IMR-90 (cell line): ENCODE measurements at regions not wholly inside any gene's neighbourhood (a gene's known extent, or its start where the extent isn't known, plus 50 kb on each side); places are given as distances from the start of the nearest gene placed in this dataset.

Experiments
- ATAC-seq: fragments of 200-7000 bp; cut with Tn5 transposase; 2 replicates; pipeline ENCODE4 v1.9.1; 2020; ENCODE audit warnings: low read depth, mild to moderate bottlenecking, moderate library complexity
- BruUV-seq: library from RNA; stranded (reverse); fragments of 400-500 nt; replicated peaks from 2 replicates; lab custom pipeline; 2021; lab: Mats Ljungman, UMichigan
- CTCF ChIA-PET: fragments of 300-600 bp; formaldehyde crosslinking; extraction: SDS; loops from one replicate; lab custom pipeline; 2021; ENCODE audit warnings: antibody characterized with exemption; lab: Yijun Ruan, JAX
- POLR2A ChIA-PET: fragments of 300-600 bp; sonication (Branson Sonifier 250); formaldehyde crosslinking; loops from one replicate; lab custom pipeline; 2022; ENCODE audit warnings: antibody characterized with exemption; ENCODE audit not compliant: unreplicated experiment; lab: Charles Lee
- DNase-seq: peaks from one replicate; pipeline ENCODE4 v3.0.0; 2013
- H2AFZ ChIP-seq: replicated peaks from 2 replicates; pipeline ENCODE3; 2013; ENCODE audit warnings: low read length, mild to moderate bottlenecking; ENCODE audit not compliant: poor library complexity
- H2AK5ac ChIP-seq: 2 replicates; pipeline ENCODE4 v1.6.1; 2013; ENCODE audit warnings: low read depth, low read length, inconsistent platforms
- H2AK9ac ChIP-seq: replicated peaks from 2 replicates; pipeline ENCODE3; 2013; ENCODE audit warnings: mild to moderate bottlenecking, low read depth, low read length, moderate library complexity; ENCODE audit not compliant: poor library complexity
- H2BK120ac ChIP-seq: 2 replicates; pipeline ENCODE4 v1.6.1; 2013; ENCODE audit warnings: low read depth, low read length, inconsistent platforms
- H2BK15ac ChIP-seq: 3 replicates; pipeline ENCODE4 v1.6.1; 2013; ENCODE audit warnings: low read depth, low read length, inconsistent platforms
- H2BK20ac ChIP-seq: 2 replicates; pipeline ENCODE4 v1.6.1; 2013; ENCODE audit warnings: low read depth, mild to moderate bottlenecking, inconsistent platforms, low read length, moderate library complexity
- H2BK5ac ChIP-seq: 2 replicates; pipeline ENCODE4 v1.6.1; 2013; ENCODE audit warnings: mild to moderate bottlenecking, low read depth, low read length, inconsistent platforms; ENCODE audit not compliant: poor library complexity, severe bottlenecking
- H3K14ac ChIP-seq: replicated peaks from 2 replicates; pipeline ENCODE4 v1.6.1; 2013; ENCODE audit warnings: low read depth, low read length, inconsistent platforms
- H3K18ac ChIP-seq: 2 replicates; pipeline ENCODE4 v1.6.1; 2013; ENCODE audit warnings: low read depth, low read length, control low read depth
- H3K23ac ChIP-seq: 2 replicates; pipeline ENCODE4 v1.6.1; 2013; ENCODE audit warnings: low read depth, low read length, inconsistent platforms
- H3K27ac ChIP-seq: 2 replicates; pipeline ENCODE4 v1.5.1; 2013; ENCODE audit warnings: mild to moderate bottlenecking, control low read depth, low read length; ENCODE audit not compliant: insufficient read depth
- H3K27me3 ChIP-seq: 2 replicates; pipeline ENCODE4 v1.6.1; 2013; ENCODE audit warnings: low read length; ENCODE audit not compliant: control insufficient read depth, insufficient read depth
- H3K36me3 ChIP-seq: 2 replicates; pipeline ENCODE4 v1.6.1; 2013; ENCODE audit warnings: low read length, mixed read lengths; ENCODE audit not compliant: control insufficient read depth, insufficient read depth
- H3K4ac ChIP-seq: 2 replicates; pipeline ENCODE4 v1.6.1; 2013; ENCODE audit warnings: low read depth, low read length, inconsistent platforms
- H3K4me1 ChIP-seq: 2 replicates; pipeline ENCODE4 v1.6.1; 2013; ENCODE audit warnings: low read length, mixed read lengths; ENCODE audit not compliant: control insufficient read depth, insufficient read depth
- H3K4me2 ChIP-seq: 2 replicates; pipeline ENCODE4 v1.6.1; 2013; ENCODE audit warnings: low read depth, mild to moderate bottlenecking, control low read depth, low read length, moderate library complexity
- H3K4me3 ChIP-seq: 2 replicates; pipeline ENCODE4 v1.5.1; 2013; ENCODE audit warnings: low read depth, mild to moderate bottlenecking, control low read depth, low read length, moderate library complexity; ENCODE audit not compliant: insufficient read depth
- H3K56ac ChIP-seq: 2 replicates; pipeline ENCODE4 v1.6.1; 2013; ENCODE audit warnings: low read length, inconsistent platforms; ENCODE audit not compliant: insufficient read depth; ENCODE audit errors: extremely low read depth
- H3K79me1 ChIP-seq, 2 experiments: 2 replicates each; pipeline ENCODE4 v1.6.1; 2013; ENCODE audit warnings: low read length in 2 of 2, inconsistent platforms in 1 of 2, low read depth in 1 of 2
- H3K9ac ChIP-seq: 2 replicates; pipeline ENCODE4 v1.6.1; 2013; ENCODE audit warnings: low read depth, low read length, control low read depth
- H3K9me1 ChIP-seq: 2 replicates; pipeline ENCODE4 v1.6.1; 2013; ENCODE audit warnings: low read length, inconsistent platforms; ENCODE audit not compliant: insufficient read depth
- H3K9me3 ChIP-seq: 2 replicates; pipeline ENCODE4 v1.6.1; 2013; ENCODE audit warnings: low read length; ENCODE audit not compliant: control insufficient read depth, insufficient read depth
- H4K20me1 ChIP-seq: 2 replicates; pipeline ENCODE4 v1.6.1; 2013; ENCODE audit warnings: low read length, inconsistent platforms; ENCODE audit not compliant: insufficient read depth
- H4K5ac ChIP-seq: 2 replicates; pipeline ENCODE4 v1.6.1; 2013; ENCODE audit warnings: mild to moderate bottlenecking, low read depth, low read length, control low read depth
- H4K8ac ChIP-seq, 2 experiments: 2 replicates each; pipeline ENCODE4 v1.6.1; 2013; ENCODE audit warnings: low read depth in 2 of 2, low read length in 2 of 2, control low read depth in 1 of 2, inconsistent platforms in 1 of 2
- H4K91ac ChIP-seq: 2 replicates; pipeline ENCODE4 v1.6.1; 2013; ENCODE audit warnings: low read depth, low read length, inconsistent platforms; ENCODE audit not compliant: insufficient read depth
- BHLHE40 ChIP-seq: fragments of 150-350 bp; IDR thresholded peaks from 2 replicates; pipeline ENCODE4 v1.6.1; 2016; ENCODE audit warnings: mild to moderate bottlenecking, low read depth, low read length
- CEBPB ChIP-seq: IDR thresholded peaks from 2 replicates; pipeline ENCODE4 v1.6.1; 2012; ENCODE audit warnings: low read depth, low read length, improper control_type of control experiment
- CHD1 ChIP-seq: IDR thresholded peaks from 2 replicates; pipeline ENCODE4 v1.6.1; 2012; ENCODE audit warnings: low read depth, low read length, improper control_type of control experiment
- FOS ChIP-seq: fragments of 150-350 bp; IDR thresholded peaks from 2 replicates; pipeline ENCODE4 v1.6.1; 2016; ENCODE audit warnings: low read depth, low read length
- MAFK ChIP-seq: IDR thresholded peaks from 2 replicates; pipeline ENCODE4 v1.6.1; 2012; ENCODE audit warnings: low read depth, low read length, improper control_type of control experiment
- MAZ ChIP-seq: IDR thresholded peaks from 2 replicates; pipeline ENCODE4 v1.6.1; 2012; ENCODE audit warnings: low read depth, mild to moderate bottlenecking, low read length, improper control_type of control experiment, moderate library complexity, borderline replicate concordance
- MXI1 ChIP-seq: IDR thresholded peaks from 2 replicates; pipeline ENCODE4 v1.6.1; 2012; ENCODE audit warnings: low read depth, mild to moderate bottlenecking, low read length, moderate library complexity, borderline replicate concordance
- NFE2L2 ChIP-seq: fragments of 150-350 bp; IDR thresholded peaks from 2 replicates; pipeline ENCODE4 v1.6.1; 2016; ENCODE audit warnings: low read depth, mild to moderate bottlenecking, low read length
- POLR2A ChIP-seq: IDR thresholded peaks from 2 replicates; pipeline ENCODE4 v1.6.1; 2012; ENCODE audit warnings: mild to moderate bottlenecking, low read depth, low read length
- RAD21 ChIP-seq: IDR thresholded peaks from 2 replicates; pipeline ENCODE4 v1.6.1; 2012; ENCODE audit warnings: low read length, improper control_type of control experiment
- RCOR1 ChIP-seq: IDR thresholded peaks from 2 replicates; pipeline ENCODE4 v1.6.1; 2012; ENCODE audit warnings: mild to moderate bottlenecking, low read length, improper control_type of control experiment; ENCODE audit not compliant: insufficient replicate concordance
- RFX5 ChIP-seq: IDR thresholded peaks from 2 replicates; pipeline ENCODE4 v1.8.0; 2012; ENCODE audit warnings: low read depth, mild to moderate bottlenecking, low read length, moderate library complexity
- SMC3 ChIP-seq: fragments of 150-350 bp; IDR thresholded peaks from 2 replicates; pipeline ENCODE4 v1.6.1; 2016; ENCODE audit warnings: low read depth, mild to moderate bottlenecking, antibody characterized with exemption, low read length, moderate library complexity
- WGBS, 2 experiments: methylation state at CpG; one replicate each; pipeline versions ENCODE4 v1.1.5 to v1.1.7; 2013; ENCODE audit warnings: missing lambda C conversion rate in 2 of 2; ENCODE audit not compliant: insufficient read length in 1 of 2; ENCODE audit errors: extremely low coverage in 2 of 2; 5-methylcytosine and 5-hydroxymethylcytosine counted together
- dilution Hi-C: fragments of 300-500 bp; cut with HindIII; formaldehyde crosslinking; loops from one replicate; pipeline ENCODE4 v1.14.3; 2018; ENCODE audit warnings: low sequenced_read_pairs; ENCODE audit not compliant: unreplicated experiment
- in situ Hi-C: fragments of 300-500 bp; cut with MboI; formaldehyde crosslinking; loops from 3 replicates; pipeline ENCODE4 v1.14.3; 2019; ENCODE audit warnings: low sequenced_read_pairs, inconsistent platforms, mixed read lengths
- intact Hi-C: fragments of 100-400 bp; cut with micrococcal nuclease; formaldehyde crosslinking; loops from 2 replicates; pipeline ENCODE4 v1.10.0; 2022
- TF ChIP-seq, protein P1 (sequence below): fragments of 150-350 bp; IDR thresholded peaks from 2 replicates; pipeline ENCODE4 v1.6.1; 2017; ENCODE audit warnings: mild to moderate bottlenecking, antibody characterized with exemption, low read length, low read depth
- TF ChIP-seq, protein P2 (sequence below): conservative IDR thresholded peaks from 2 replicates; pipeline ENCODE4 v1.5.1; 2012; ENCODE audit warnings: mild to moderate bottlenecking, low read depth, low read length, improper control_type of control experiment
- TF ChIP-seq, protein P3 (sequence below): fragments of 150-350 bp; IDR thresholded peaks from 2 replicates; pipeline ENCODE4 v1.6.1; 2016; ENCODE audit warnings: low read depth, mild to moderate bottlenecking, low read length, moderate library complexity, borderline replicate concordance

GRCh38 chr13:97136418-97136817 lies 85.7 kb upstream of the MBNL2 start:
- 100% methylated on average over 1 of the region's 3 CpGs; no CpG with 5 or more reads in 1 of the 2 experiments for WGBS, 2 experiments
- intact Hi-C loops (loop anchor here (10.0 kb wide), 1 partner anchor 1058 kb away; no protein-coding TSS in a partner anchor), in situ Hi-C loops (no loop called here), dilution Hi-C loops (no loop called here)
- Histone ChIP-seq H2BK120ac (no peak overlapping the region), H3K9me3 (no peaks in the 10 kb centered on the region), H4K91ac (no peak overlapping the region), H3K79me1 (no peaks in the 10 kb centered on the region), H3K18ac (no peak overlapping the region), H3K4ac (no peak overlapping the region), H4K5ac (no peak overlapping the region), H3K4me1 (peaks cover 9% of the 10 kb centered on the region), H3K23ac (no peak overlapping the region), H3K27me3 (no peaks in the 10 kb centered on the region), H4K8ac (no peak overlapping the region), H3K4me3 (no peak overlapping the region), H3K14ac (no peak overlapping the region), H2BK5ac (no peak overlapping the region), H3K36me3 (no peaks in the 10 kb centered on the region), H2BK20ac (no peak overlapping the region), H3K9ac (no peak overlapping the region), H3K27ac (no peak overlapping the region), H2AFZ (no peak overlapping the region), H3K9me1 (peaks cover 24% of the 10 kb centered on the region), H3K4me2 (no peak overlapping the region), H2AK9ac (no peak overlapping the region), H4K20me1 (no peaks in the 10 kb centered on the region), H3K56ac (no peak overlapping the region), H2BK15ac (no peak overlapping the region; the same call in 2 of the 3 replicates), H2AK5ac (no peak overlapping the region; the same call in 1 of the 2 replicates)
- CTCF ChIA-PET, result no interaction called here
- POLR2A ChIA-PET, result no interaction called here
- BruUV-seq, result no TSS peak
- TF ChIP-seq RCOR1, result no peak
- TF ChIP-seq MAZ, result no peak
- TF ChIP-seq, protein P1, sequence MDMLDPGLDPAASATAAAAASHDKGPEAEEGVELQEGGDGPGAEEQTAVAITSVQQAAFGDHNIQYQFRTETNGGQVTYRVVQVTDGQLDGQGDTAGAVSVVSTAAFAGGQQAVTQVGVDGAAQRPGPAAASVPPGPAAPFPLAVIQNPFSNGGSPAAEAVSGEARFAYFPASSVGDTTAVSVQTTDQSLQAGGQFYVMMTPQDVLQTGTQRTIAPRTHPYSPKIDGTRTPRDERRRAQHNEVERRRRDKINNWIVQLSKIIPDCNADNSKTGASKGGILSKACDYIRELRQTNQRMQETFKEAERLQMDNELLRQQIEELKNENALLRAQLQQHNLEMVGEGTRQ, result no peak
- no peak for TF ChIP-seq MXI1
- TF ChIP-seq, protein P2, sequence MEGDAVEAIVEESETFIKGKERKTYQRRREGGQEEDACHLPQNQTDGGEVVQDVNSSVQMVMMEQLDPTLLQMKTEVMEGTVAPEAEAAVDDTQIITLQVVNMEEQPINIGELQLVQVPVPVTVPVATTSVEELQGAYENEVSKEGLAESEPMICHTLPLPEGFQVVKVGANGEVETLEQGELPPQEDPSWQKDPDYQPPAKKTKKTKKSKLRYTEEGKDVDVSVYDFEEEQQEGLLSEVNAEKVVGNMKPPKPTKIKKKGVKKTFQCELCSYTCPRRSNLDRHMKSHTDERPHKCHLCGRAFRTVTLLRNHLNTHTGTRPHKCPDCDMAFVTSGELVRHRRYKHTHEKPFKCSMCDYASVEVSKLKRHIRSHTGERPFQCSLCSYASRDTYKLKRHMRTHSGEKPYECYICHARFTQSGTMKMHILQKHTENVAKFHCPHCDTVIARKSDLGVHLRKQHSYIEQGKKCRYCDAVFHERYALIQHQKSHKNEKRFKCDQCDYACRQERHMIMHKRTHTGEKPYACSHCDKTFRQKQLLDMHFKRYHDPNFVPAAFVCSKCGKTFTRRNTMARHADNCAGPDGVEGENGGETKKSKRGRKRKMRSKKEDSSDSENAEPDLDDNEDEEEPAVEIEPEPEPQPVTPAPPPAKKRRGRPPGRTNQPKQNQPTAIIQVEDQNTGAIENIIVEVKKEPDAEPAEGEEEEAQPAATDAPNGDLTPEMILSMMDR, result no peak
- TF ChIP-seq NFE2L2, result no peak
- TF ChIP-seq RAD21, result no peak
- TF ChIP-seq FOS, result no peak
- no peak for TF ChIP-seq RFX5
- TF ChIP-seq CHD1, result no peak
- TF ChIP-seq, protein P3, sequence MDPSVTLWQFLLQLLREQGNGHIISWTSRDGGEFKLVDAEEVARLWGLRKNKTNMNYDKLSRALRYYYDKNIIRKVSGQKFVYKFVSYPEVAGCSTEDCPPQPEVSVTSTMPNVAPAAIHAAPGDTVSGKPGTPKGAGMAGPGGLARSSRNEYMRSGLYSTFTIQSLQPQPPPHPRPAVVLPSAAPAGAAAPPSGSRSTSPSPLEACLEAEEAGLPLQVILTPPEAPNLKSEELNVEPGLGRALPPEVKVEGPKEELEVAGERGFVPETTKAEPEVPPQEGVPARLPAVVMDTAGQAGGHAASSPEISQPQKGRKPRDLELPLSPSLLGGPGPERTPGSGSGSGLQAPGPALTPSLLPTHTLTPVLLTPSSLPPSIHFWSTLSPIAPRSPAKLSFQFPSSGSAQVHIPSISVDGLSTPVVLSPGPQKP, result no peak
- no peak for TF ChIP-seq BHLHE40
- TF ChIP-seq MAFK, result no peak
- no peak for TF ChIP-seq POLR2A
- TF ChIP-seq CEBPB, result no peak
- no peak for TF ChIP-seq SMC3
- no peak for ATAC-seq
- DNase-seq, result no peak
